Neutrophil (primary cell): ENCODE measurements at regions not wholly inside any gene's neighbourhood (a gene's known extent, or its start where the extent isn't known, plus 50 kb on each side); places are given as distances from the start of the nearest gene placed in this dataset.

ENCODE experiments used
- H3K27ac ChIP-seq: fragments of 200-600 bp; sonication (generic); 2 replicates; pipeline ENCODE4 v1.5.1; 2016; ENCODE audit warnings: mild to moderate bottlenecking, moderate library complexity
- H3K27me3 ChIP-seq: fragments of 200-600 bp; sonication (generic); 2 replicates; pipeline ENCODE4 v1.6.0; 2016; ENCODE audit warnings: mild to moderate bottlenecking
- H3K36me3 ChIP-seq: fragments of 200-600 bp; sonication (generic); 2 replicates; pipeline ENCODE4 v1.5.1; 2017
- H3K4me1 ChIP-seq, 2 experiments: fragments of 200-600 bp in 1 of 2; sonication (generic) in 1 of 2; 1 replicate in 1 of 2; 2 replicates in 1 of 2; pipeline versions ENCODE4 v1.5.1 to v1.6.1; 2013 to 2016; ENCODE audit warnings: low read depth in 1 of 2, low read length in 1 of 2, mild to moderate bottlenecking in 1 of 2, moderate library complexity in 1 of 2; ENCODE audit not compliant: control insufficient read depth in 1 of 2, insufficient read depth in 1 of 2
- H3K4me3 ChIP-seq, 2 experiments: fragments of 200-600 bp in 1 of 2; sonication (generic) in 1 of 2; 1 replicate in 1 of 2; 2 replicates in 1 of 2; pipeline ENCODE4 v1.5.1; 2013 to 2016; ENCODE audit warnings: low read depth in 1 of 2, low read length in 1 of 2, mild to moderate bottlenecking in 1 of 2, moderate library complexity in 1 of 2
- H3K9me3 ChIP-seq: fragments of 200-600 bp; sonication (generic); 2 replicates; pipeline ENCODE4 v1.5.1; 2016
- TF ChIP-seq, protein P1 (sequence below): fragments of 200-600 bp; sonication (generic); IDR thresholded peaks from 2 replicates; pipeline ENCODE4 v1.5.1; 2016; ENCODE audit warnings: antibody characterized with exemption

- Histone ChIP-seq H3K4me1 (no peaks in the 10 kb centered on the region), H3K27me3 (no peaks in the 10 kb centered on the region), H3K36me3 (no peaks in the 10 kb centered on the region), H3K9me3 (no peaks in the 10 kb centered on the region), H3K27ac (no peak overlapping the region), H3K4me3 (no peak overlapping the region)
- TF ChIP-seq, protein P1, sequence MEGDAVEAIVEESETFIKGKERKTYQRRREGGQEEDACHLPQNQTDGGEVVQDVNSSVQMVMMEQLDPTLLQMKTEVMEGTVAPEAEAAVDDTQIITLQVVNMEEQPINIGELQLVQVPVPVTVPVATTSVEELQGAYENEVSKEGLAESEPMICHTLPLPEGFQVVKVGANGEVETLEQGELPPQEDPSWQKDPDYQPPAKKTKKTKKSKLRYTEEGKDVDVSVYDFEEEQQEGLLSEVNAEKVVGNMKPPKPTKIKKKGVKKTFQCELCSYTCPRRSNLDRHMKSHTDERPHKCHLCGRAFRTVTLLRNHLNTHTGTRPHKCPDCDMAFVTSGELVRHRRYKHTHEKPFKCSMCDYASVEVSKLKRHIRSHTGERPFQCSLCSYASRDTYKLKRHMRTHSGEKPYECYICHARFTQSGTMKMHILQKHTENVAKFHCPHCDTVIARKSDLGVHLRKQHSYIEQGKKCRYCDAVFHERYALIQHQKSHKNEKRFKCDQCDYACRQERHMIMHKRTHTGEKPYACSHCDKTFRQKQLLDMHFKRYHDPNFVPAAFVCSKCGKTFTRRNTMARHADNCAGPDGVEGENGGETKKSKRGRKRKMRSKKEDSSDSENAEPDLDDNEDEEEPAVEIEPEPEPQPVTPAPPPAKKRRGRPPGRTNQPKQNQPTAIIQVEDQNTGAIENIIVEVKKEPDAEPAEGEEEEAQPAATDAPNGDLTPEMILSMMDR, result no peak
These were observed 586.4 kb downstream of the AACS start for GRCh38 chr12:125651625-125652024.

DNA sequence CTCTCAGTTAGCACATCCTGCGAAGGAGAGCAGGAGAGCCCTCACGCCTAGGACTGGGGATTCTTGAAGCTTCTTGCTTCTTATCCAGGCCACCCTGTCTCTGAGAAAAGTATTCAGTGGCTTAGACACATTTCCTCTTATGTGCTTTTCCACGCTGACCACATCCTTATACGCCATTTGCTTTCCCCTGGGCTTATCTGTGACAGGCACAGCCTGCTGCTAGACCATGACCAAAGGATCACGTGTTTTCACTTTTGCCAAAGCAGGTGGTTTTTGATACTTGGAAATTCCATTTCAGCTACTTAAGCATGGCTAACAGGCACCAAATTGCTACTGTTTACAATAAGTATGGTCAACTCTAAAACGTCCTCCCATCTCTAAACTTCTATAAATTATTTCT is 587.4 kb downstream of the AACS start:
- TF ChIP-seq, protein P1, result no peak
- Histone ChIP-seq H3K27me3 (no peaks in the 10 kb centered on the region), H3K4me3 (no peak overlapping the region), H3K36me3 (no peaks in the 10 kb centered on the region), H3K27ac (no peak overlapping the region), H3K4me1 (no peaks in the 10 kb centered on the region), H3K9me3 (no peaks in the 10 kb centered on the region)

DNA sequence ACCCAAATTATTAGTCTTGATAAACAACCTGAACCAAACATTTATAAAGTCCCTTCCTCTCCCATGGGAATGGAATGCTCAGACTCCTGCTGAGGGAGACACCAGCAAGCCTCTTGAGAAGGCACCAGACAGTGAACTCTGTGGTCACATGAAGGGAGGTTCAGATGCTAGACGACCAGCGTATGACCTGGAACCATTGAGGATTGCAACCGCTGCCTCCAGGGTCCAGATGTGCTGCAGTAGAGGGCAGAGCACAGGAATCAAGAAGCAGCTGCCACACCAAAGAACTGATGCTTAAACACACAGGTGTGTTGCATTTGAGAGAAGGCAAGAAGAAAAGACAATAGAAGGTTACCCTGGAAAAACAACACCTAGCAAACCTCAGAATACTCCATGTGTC is 592.4 kb downstream of the AACS start:
- no peaks in the 10 kb centered on the region for H3K4me1 ChIP-seq
- H3K27ac ChIP-seq, result no peak overlapping the region
- no peaks in the 10 kb centered on the region for H3K36me3 ChIP-seq
- H3K4me3 ChIP-seq, result no peak overlapping the region
- H3K9me3 ChIP-seq, result no peaks in the 10 kb centered on the region
- TF ChIP-seq, protein P1, result no peak
- no peaks in the 10 kb centered on the region for H3K27me3 ChIP-seq

- H3K4me1 ChIP-seq, result no peaks in the 10 kb centered on the region
- TF ChIP-seq, protein P1, result no peak
- H3K4me3 ChIP-seq, result no peak overlapping the region
- H3K36me3 ChIP-seq, result no peaks in the 10 kb centered on the region
- H3K27me3 ChIP-seq, result no peaks in the 10 kb centered on the region
- H3K9me3 ChIP-seq, result no peaks in the 10 kb centered on the region
- H3K27ac ChIP-seq, result no peak overlapping the region
These were observed 609.5 kb downstream of the AACS start for GRCh38 chr12:125674554-125675338.

DNA sequence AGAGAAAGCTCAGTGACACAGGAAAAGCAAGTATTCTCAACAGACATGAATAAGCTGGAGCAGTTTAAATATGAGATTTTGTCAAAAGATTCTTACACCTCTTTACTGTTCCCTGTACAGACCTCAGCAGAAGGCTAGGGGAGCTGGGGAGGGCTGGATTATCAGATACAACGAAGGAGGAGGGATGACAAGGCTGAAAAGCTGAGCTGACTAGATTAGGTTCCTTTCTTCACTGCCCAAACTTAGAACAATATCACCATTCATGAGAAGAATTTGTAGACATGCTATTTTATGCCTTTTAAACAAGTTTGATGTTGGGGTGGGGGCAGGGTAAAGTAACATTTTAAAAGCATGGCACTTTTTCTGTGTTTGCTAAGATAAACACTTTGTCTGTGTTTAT is 611.1 kb downstream of the AACS start:
- Histone ChIP-seq H3K27me3 (no peaks in the 10 kb centered on the region), H3K4me3 (no peak overlapping the region), H3K9me3 (no peaks in the 10 kb centered on the region), H3K36me3 (no peaks in the 10 kb centered on the region), H3K4me1 (no peaks in the 10 kb centered on the region), H3K27ac (no peak overlapping the region)
- TF ChIP-seq, protein P1, result no peak
